Left lobe of liver (tissue), 2 donors: ENCODE measurements at regions not wholly inside any gene's neighbourhood (a gene's known extent, or its start where the extent isn't known, plus 50 kb on each side); places are given as distances from the start of the nearest gene placed in this dataset.
"Not testable (repeated sequence)": the region's sequence is repeated elsewhere in the genome, so short reads cannot be mapped to it uniquely, and the experiment has no call there.

ENCODE experiments used
- ATAC-seq: fragments of 200-7000 bp; cut with Tn5 transposase; one replicate; pipeline ENCODE4 v1.9.1; 2020; ENCODE audit warnings: mild to moderate bottlenecking, moderate library complexity
- DNase-seq: peaks from one replicate; pipeline ENCODE4 v3.0.0-alpha.2; 2020; ENCODE audit warnings: low spot score
- donor health status: DM: no; HTN: no; CAD: no; lungs with moderate emphysema.
- donor health status: DM: no; HTN: yes; CAD: no.

DNA sequence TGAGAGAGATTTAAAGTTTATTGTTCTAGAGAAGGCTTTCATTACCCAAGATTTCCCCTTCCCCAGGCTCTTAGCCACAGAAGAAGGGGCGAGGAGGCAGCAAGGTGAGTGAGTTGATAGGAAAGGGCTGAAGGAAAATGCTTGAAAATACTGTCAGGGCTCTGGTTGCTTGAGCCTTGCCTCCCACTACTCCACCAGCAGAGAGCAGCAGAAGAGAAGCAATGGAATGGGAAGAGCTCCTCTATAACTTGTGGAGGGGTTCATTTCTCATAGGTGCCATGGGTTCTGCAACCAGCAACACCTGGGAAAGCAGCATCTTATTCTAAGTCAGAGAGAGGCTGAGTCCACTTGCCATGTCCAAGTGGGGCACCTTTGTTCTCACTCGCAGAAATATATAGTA is 184.0 kb upstream of the CNTN6 start:
- ATAC-seq = no peak
- DNase-seq = no peak

GRCh38 chr3:912717-913116 is 180.1 kb upstream of the CNTN6 start:
- ATAC-seq, DNase-seq: not testable (repeated sequence)

DNA sequence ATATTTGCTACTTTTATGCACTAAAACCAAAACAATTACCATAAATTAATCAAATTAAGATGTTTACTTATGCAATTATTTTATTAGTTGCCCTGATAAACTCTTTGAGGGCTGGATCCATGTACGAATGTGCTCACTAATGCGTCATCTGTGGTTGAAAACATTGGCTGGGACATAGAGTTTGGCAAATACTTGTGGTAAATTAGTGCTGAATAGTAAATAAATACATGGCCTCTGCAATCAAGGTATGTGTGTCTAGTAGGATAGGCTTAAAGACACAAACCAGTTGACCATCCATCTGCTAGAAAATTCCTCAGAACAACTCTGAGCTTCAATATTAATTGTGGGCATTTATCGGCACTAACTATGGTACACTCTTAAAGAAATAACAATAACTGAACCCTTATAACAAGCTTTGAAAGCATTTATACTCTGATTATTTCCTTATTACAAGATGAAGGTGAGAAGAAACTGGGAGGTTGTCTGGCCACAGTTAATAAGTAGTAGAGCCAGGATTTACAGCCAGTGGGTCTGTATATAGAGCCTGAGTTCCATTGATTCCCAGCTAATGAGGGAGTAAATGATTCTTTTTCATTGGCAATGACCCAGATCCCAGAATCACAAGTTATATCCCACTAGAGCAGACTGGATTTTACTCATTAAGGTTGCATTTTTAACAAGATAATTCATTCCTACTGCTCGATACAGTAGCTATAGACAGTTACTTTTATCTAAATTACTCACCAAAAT is 169.5 kb upstream of the CNTN6 start:
- DNase-seq (no peak), ATAC-seq (no peak)

DNA sequence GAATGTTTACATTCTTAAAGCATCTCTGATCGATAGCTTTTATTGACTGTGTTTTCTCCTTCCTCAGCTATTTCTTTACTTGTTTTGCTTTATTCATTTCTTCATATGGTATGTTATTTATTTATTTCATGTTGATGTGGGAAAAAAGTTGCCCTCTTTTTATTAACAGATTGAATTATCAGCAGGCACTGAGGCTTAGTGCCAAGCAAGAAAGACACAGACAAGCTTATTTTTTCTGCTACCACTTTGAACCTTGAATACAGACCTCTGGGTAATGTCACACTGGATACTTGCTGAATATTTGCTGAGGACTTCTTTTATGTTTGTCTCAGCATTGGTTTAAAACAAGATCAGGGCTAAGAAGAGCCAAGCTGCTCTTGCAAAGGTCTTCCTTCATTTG is 162.0 kb upstream of the CNTN6 start:
- no peak for DNase-seq
- no peak for ATAC-seq

DNA sequence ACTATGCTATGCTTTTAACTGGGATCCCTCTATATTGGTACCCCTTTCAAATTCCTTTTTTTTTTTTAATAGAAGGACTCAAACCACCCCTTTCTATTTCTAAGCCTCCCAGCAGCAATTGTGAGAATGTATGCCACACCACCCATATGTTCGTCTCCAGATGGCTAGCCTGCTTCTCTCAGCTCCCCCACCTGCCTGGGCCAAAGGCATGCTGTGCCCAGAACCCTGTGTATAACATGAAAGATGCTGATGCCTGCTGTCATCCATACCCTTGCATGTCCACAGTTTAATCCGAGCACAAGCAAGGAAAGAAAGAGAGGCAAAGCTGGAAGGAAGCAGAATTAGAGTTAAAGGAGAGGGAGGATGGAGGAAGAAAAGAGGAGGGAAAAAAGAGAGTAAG is 159.5 kb upstream of the CNTN6 start:
- DNase-seq (no peak), ATAC-seq (no peak)

GRCh38 chr3:944786-945185 is 148.0 kb upstream of the CNTN6 start:
- ATAC-seq (no peak), DNase-seq (no peak)

DNA sequence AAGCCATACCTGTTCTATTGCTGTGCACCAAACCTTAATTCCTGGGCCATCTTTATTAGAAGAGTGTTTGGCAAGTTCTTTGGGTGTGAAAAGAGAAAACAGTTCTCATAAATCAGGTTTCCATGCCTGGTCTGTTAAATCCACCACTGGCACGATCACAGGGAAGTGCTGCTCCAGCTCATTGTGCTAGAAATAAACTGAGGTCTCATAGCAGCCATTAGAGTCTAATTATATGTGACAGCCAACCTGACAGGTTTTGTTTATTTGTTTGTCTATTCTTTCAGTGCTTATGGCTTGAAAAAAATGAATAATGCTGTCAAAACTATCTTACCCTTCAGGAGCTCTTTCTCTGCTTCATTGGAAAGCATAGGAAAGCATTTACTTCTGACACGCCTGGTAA is 147.1 kb upstream of the CNTN6 start:
- no peak for ATAC-seq
- no peak for DNase-seq

- ATAC-seq = no peak
- no peak for DNase-seq
These were observed 139.9 kb upstream of the CNTN6 start for GRCh38 chr3:952906-953305.

GRCh38 chr3:963255-963654 is 129.6 kb upstream of the CNTN6 start:
- DNase-seq (no peak), ATAC-seq (no peak)

DNA sequence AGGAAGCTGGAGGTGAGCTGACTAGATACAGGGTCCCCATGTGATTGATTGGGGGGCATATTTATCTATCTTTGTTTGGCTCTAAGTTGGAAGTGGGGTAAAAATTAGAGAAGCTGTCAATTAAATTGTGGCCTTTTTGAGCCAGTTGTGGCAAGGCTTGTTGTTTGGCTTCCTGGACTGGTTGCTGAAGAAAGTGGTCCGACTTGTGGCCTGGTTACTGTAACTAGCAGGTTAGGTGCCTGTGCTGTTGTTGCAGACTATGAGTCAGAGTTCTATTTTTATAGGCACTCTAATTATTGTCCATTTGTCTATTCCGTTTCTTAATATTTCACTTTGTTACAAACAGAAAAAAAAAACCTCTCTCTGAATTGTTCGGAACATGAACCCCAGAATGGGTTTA is 129.1 kb upstream of the CNTN6 start:
- ATAC-seq = no peak

DNA sequence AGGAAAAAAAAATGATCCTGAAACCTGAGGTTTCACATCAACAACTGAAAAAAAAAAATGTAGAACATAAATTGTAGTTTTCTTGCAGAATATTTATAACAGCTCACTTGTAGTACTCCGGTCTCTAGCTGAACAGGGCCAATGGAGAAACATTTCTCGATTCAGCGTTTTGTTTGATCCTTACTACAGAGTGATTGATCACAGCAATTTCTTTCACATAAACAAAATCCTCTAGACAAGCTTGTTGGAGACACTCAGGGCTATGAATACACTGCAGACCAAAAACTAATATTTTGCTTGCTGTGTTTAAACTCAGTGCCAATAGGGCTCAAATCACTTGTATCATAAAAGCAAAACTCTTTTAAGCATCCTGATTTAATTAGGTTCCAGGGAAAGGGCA is 127.0 kb upstream of the CNTN6 start:
- DNase-seq (no peak), ATAC-seq (no peak)

More for the DNA sequence above, 129.1 kb upstream of the CNTN6 start:
- DNase-seq = no peak

- no peak for DNase-seq
- ATAC-seq = no peak
These were observed 126.5 kb upstream of the CNTN6 start for GRCh38 chr3:966341-966740.

DNA sequence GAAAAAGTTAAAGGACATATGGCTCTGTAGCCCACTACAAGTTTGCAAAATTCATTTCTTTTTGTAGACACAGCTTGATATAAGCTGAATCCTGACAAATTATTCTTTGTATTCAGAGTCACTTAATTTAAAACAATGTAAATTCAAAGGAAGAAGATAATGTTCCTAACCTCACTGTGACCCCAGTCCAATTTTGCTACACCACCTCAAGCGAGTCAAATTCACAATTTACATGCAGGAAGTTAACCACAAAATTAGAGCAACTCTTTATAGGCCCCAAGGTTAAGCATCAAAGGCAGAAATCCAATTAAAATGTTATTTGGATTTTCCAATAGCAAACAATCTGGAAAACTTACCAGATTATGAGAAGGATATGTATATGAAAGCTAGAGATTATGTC is 119.5 kb upstream of the CNTN6 start:
- no peak for ATAC-seq
- DNase-seq = no peak

DNA sequence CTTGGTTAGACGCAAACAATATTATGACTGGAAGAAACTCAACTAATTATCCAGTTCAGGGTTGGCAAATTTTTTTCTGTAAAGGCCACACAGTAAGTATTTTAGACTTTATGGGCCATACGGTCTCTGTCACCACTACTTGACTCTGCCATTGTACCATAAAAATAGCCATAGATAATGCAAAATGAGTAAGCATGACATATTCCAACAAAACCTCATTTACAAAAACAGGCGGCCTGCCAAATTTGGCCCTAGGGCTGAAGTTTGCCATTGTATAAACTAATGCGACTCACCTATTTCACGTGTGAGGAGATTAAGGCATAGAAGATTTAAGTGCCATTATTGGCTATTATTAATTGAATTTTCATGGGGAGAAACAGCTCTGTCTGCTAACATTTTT is 116.8 kb upstream of the CNTN6 start:
- ATAC-seq (no peak), DNase-seq (no peak)

DNA sequence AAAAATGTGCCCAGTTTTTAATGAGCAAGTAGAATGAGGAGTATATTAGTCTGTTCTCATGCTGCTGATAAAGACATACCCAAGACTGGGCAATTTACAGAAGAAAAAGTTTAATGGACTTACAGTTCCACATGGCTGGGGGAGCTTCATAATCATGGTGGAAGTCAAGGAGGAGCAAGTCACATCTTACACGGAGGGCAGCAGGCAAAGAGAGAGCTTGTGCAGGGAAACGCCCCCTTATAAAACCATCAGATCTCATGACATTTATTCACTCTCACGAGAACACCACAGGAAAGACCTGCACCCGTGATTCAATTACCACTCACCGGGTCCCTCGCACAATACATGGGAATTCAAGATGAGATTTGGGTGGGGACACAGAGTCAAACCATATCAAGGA is 111.7 kb upstream of the CNTN6 start:
- no peak for ATAC-seq
- no peak for DNase-seq

- ATAC-seq (no peak), DNase-seq (no peak)
These were observed 104.0 kb upstream of the CNTN6 start for GRCh38 chr3:988785-989184.

DNA sequence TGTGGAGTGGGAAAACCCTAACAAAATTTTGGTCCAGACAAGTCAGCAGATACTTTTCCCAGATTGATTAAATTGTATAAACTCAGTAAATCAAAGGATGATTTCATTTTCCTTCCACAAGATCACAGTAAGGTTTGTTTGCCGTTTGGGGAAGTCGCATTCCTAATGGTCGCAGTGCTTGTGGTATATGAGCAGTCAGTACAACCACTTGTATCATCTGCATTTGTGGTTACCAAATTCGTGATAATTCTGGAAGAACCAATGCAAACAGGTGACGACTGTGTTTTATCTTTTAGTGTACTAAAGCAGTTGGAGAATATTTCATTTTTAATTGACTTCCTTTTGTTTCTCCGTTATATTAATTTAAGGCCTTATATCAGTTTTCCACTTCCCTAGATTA is 100.0 kb upstream of the CNTN6 start:
- ATAC-seq (no peak), DNase-seq (no peak)

DNA sequence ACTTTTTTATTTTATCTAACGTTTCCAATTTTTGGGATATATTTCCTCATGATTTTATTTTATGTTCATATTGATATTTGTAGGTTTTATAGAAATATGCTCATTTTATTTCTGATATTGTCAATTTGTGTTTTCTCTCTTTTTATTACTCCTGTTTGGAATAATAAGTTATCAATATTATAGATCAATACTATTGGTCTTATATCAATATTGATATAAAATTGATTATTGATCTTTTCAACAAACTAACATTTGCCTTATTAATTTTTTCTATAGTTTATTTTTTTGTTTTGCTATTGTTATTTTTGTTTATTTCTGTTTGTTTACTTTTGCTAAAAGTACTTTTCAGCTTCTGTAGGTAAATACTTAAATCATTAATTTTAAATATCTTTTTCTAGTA is 90.8 kb upstream of the CNTN6 start:
- ATAC-seq (no peak), DNase-seq (no peak)

- DNase-seq = no peak
- no peak for ATAC-seq
These were observed 85.0 kb upstream of the CNTN6 start for GRCh38 chr3:1007866-1008265.

- DNase-seq (no peak), ATAC-seq (no peak)
These were observed 82.6 kb upstream of the CNTN6 start for GRCh38 chr3:1010228-1010627.

- ATAC-seq (no peak), DNase-seq (no peak)
These were observed 77.0 kb upstream of the CNTN6 start for GRCh38 chr3:1015826-1016225.

DNA sequence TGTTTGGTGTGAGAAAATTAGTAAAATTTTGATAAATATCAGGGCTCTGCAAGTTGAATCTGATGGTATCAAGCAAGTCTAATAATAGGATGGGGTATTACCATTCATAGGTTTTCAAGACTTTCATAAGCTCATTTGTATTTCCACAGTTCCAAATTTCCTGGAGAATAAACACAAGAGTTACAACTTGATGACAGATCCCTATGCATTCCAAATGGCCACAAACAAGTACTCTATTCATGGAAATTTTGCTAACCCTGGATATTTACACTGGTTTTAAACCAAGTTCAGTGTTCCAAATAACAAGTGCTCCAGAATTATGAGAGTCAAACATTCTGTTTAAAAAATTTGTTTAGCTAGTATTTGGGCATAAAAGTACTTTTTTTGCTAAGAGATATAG is 75.0 kb upstream of the CNTN6 start:
- ATAC-seq (no peak), DNase-seq (no peak)

- DNase-seq (no peak), ATAC-seq (no peak)
These were observed 73.7 kb upstream of the CNTN6 start for GRCh38 chr3:1019157-1019556.
